GM19023 (cell line): ENCODE measurements at regions not wholly inside any gene's neighbourhood (a gene's known extent, or its start where the extent isn't known, plus 50 kb on each side); places are given as distances from the start of the nearest gene placed in this dataset.
"Not testable (repeated sequence)": the region's sequence is repeated elsewhere in the genome, so short reads cannot be mapped to it uniquely, and the experiment has no call there.

Source experiments
- ATAC-seq: cut with Tn5 transposase; IDR thresholded peaks from one replicate; pipeline ENCODE4 v1.9.1; 2021; ENCODE audit warnings: mild to moderate bottlenecking, moderate library complexity; ENCODE audit not compliant: unreplicated experiment

GRCh38 chr6:2324166-2324953 is 79.0 kb upstream of the GMDS start:
- ATAC-seq: no peak

GRCh38 chr6:2317498-2317897 is 72.1 kb upstream of the GMDS start:
- not testable (repeated sequence) for ATAC-seq

- ATAC-seq: no peak
These were observed 69.2 kb upstream of the GMDS start for GRCh38 chr6:2314641-2315040.

- ATAC-seq: no peak
These were observed 64.6 kb upstream of the GMDS start for GRCh38 chr6:2310042-2310441.

- no peak for ATAC-seq
These were observed 63.7 kb upstream of the GMDS start for GRCh38 chr6:2309122-2309521.

- no peak for ATAC-seq
These were observed 62.4 kb upstream of the GMDS start for GRCh38 chr6:2307799-2308198.

- no peak for ATAC-seq
These were observed 60.5 kb upstream of the GMDS start for GRCh38 chr6:2305951-2306350.

- ATAC-seq: not testable (repeated sequence)
These were observed 57.1 kb upstream of the GMDS start for GRCh38 chr6:2302482-2302881.

- no peak for ATAC-seq
These were observed 51.4 kb upstream of the GMDS start for GRCh38 chr6:2296781-2297180.
